Muscle layer of duodenum (tissue), 2 donors: ENCODE measurements at regions not wholly inside any gene's neighbourhood (a gene's known extent, or its start where the extent isn't known, plus 50 kb on each side); places are given as distances from the start of the nearest gene placed in this dataset.
"Not testable (repeated sequence)": the region's sequence is repeated elsewhere in the genome, so short reads cannot be mapped to it uniquely, and the experiment has no call there.

ENCODE experiments used
- H3K27ac ChIP-seq: one replicate; pipeline ENCODE4 v1.7.0; 2013; ENCODE audit warnings: mild to moderate bottlenecking, low read length
- H3K27me3 ChIP-seq: one replicate; pipeline ENCODE4 v1.7.0; 2013; ENCODE audit warnings: low read depth, mild to moderate bottlenecking, control low read depth, low read length
- H3K36me3 ChIP-seq, 2 donors: one replicate each; pipeline ENCODE4 v1.7.0; 2013; ENCODE audit warnings: low read length in 2 of 2, control low read depth in 1 of 2, mild to moderate bottlenecking in 1 of 2; ENCODE audit not compliant: insufficient read depth in 2 of 2, control insufficient read depth in 1 of 2
- H3K4me1 ChIP-seq, 2 donors: one replicate each; pipeline ENCODE4 v1.7.0; 2013; ENCODE audit warnings: low read length in 2 of 2, mild to moderate bottlenecking in 2 of 2, control low read depth in 1 of 2, moderate library complexity in 1 of 2; ENCODE audit not compliant: insufficient read depth in 2 of 2, control insufficient read depth in 1 of 2
- H3K4me3 ChIP-seq, 2 donors: one replicate each; pipeline ENCODE4 v1.7.0; 2013; ENCODE audit warnings: low read length in 2 of 2, low read depth in 1 of 2, mild to moderate bottlenecking in 1 of 2
- H3K9me3 ChIP-seq, 2 donors: one replicate each; pipeline ENCODE4 v1.7.0; 2013; ENCODE audit warnings: low read length in 2 of 2, control low read depth in 1 of 2, mild to moderate bottlenecking in 1 of 2; ENCODE audit not compliant: control insufficient read depth in 1 of 2
- donor health status: healthy.

GRCh38 chr5:156087577-156088110 is 239.3 kb upstream of the SGCD start:
- no peak overlapping the region for H3K27ac ChIP-seq
- H3K9me3 ChIP-seq = peaks cover 3 to 20% of the 10 kb centered on the region in 2 donors
- H3K27me3 ChIP-seq = no peaks in the 10 kb centered on the region
- no peaks in the 10 kb centered on the region for H3K4me1 ChIP-seq
- H3K4me3 ChIP-seq = no peak overlapping the region
- no peaks in the 10 kb centered on the region for H3K36me3 ChIP-seq

GRCh38 chr5:156089955-156090940 is 236.7 kb upstream of the SGCD start:
- not testable (repeated sequence) for H3K4me1 ChIP-seq, H3K36me3 ChIP-seq, H3K27ac ChIP-seq, H3K4me3 ChIP-seq, H3K27me3 ChIP-seq
- peaks cover 3 to 20% of the 10 kb centered on the region in 2 donors for H3K9me3 ChIP-seq

GRCh38 chr5:156093024-156093423 is 233.9 kb upstream of the SGCD start:
- H3K27ac ChIP-seq = no peak overlapping the region
- H3K4me1 ChIP-seq = no peaks in the 10 kb centered on the region
- H3K9me3 ChIP-seq = peaks cover 3 to 20% of the 10 kb centered on the region in 2 donors
- H3K36me3 ChIP-seq = no peaks in the 10 kb centered on the region
- no peak overlapping the region for H3K4me3 ChIP-seq
- no peaks in the 10 kb centered on the region for H3K27me3 ChIP-seq

- Histone ChIP-seq H3K27me3 (no peaks in the 10 kb centered on the region), H3K36me3 (no peaks in the 10 kb centered on the region), H3K4me3 (no peak overlapping the region), H3K9me3 (peaks cover 3 to 20% of the 10 kb centered on the region in 2 donors), H3K27ac (no peak overlapping the region), H3K4me1 (no peaks in the 10 kb centered on the region)
Measured at GRCh38 chr5:156094001-156094400, 233.0 kb upstream of the SGCD start.

- no peak overlapping the region for H3K27ac ChIP-seq
Measured at GRCh38 chr5:156095709-156096241, 231.2 kb upstream of the SGCD start.

GRCh38 chr5:156096259-156096658 is 230.7 kb upstream of the SGCD start:
- no peaks in the 10 kb centered on the region for H3K27me3 ChIP-seq
- peaks cover 0 to 5% of the 10 kb centered on the region in 2 donors for H3K9me3 ChIP-seq
- H3K36me3 ChIP-seq = no peaks in the 10 kb centered on the region
- H3K4me1 ChIP-seq = no peaks in the 10 kb centered on the region
- H3K27ac ChIP-seq = no peak overlapping the region
- H3K4me3 ChIP-seq = no peak overlapping the region

More at GRCh38 chr5:156095709-156096241, 231.2 kb upstream of the SGCD start:
- Histone ChIP-seq H3K4me3 (no peak overlapping the region), H3K4me1 (no peaks in the 10 kb centered on the region), H3K27me3 (no peaks in the 10 kb centered on the region), H3K36me3 (no peaks in the 10 kb centered on the region), H3K9me3 (peaks cover 0 to 10% of the 10 kb centered on the region in 2 donors)

GRCh38 chr5:156103155-156103885 is 223.6 kb upstream of the SGCD start:
- Histone ChIP-seq H3K4me3 (no peak overlapping the region), H3K27me3 (no peaks in the 10 kb centered on the region), H3K4me1 (no peaks in the 10 kb centered on the region), H3K9me3 (no peaks in the 10 kb centered on the region), H3K36me3 (no peaks in the 10 kb centered on the region), H3K27ac (no peak overlapping the region)

GRCh38 chr5:156109317-156110023 is 217.5 kb upstream of the SGCD start:
- no peaks in the 10 kb centered on the region for H3K4me1 ChIP-seq
- H3K4me3 ChIP-seq = no peak overlapping the region
- H3K36me3 ChIP-seq = no peaks in the 10 kb centered on the region
- H3K27me3 ChIP-seq = no peaks in the 10 kb centered on the region
- no peak overlapping the region for H3K27ac ChIP-seq
- no peaks in the 10 kb centered on the region for H3K9me3 ChIP-seq

GRCh38 chr5:156119692-156120091 is 207.3 kb upstream of the SGCD start:
- H3K4me1 ChIP-seq = no peaks in the 10 kb centered on the region
- no peaks in the 10 kb centered on the region for H3K27me3 ChIP-seq
- no peak overlapping the region for H3K27ac ChIP-seq
- H3K4me3 ChIP-seq = no peak overlapping the region
- H3K9me3 ChIP-seq = no peaks in the 10 kb centered on the region
- no peaks in the 10 kb centered on the region for H3K36me3 ChIP-seq

- no peaks in the 10 kb centered on the region for H3K9me3 ChIP-seq
- no peaks in the 10 kb centered on the region for H3K27me3 ChIP-seq
- no peak overlapping the region for H3K27ac ChIP-seq
- no peaks in the 10 kb centered on the region for H3K36me3 ChIP-seq
- H3K4me1 ChIP-seq = no peaks in the 10 kb centered on the region
- H3K4me3 ChIP-seq = no peak overlapping the region
Measured at GRCh38 chr5:156120777-156121176, 206.2 kb upstream of the SGCD start.
